ENCODE measurements at regions not wholly inside any gene's neighbourhood (a gene's known extent, or its start where the extent isn't known, plus 50 kb on each side); places are given as distances from the start of the nearest gene placed in this dataset.
A peak's percentile ranks its signal among the peaks of the same experiment; 100 is the strongest.
"Not testable (repeated sequence)": the region's sequence is repeated elsewhere in the genome, so short reads cannot be mapped to it uniquely, and the experiment has no call there.

- no peak for DNase-seq
Observed at GRCh38 chr9:115556432-115556831, 438.5 kb upstream of the TNC start.

- no peak for DNase-seq
Observed at GRCh38 chr9:115575147-115575546, 457.2 kb upstream of the TNC start.

GRCh38 chr9:115585458-115585857 lies 467.5 kb upstream of the TNC start:
- not testable (repeated sequence) for DNase-seq

GRCh38 chr9:115587310-115587709 lies 469.4 kb upstream of the TNC start:
- no peak for DNase-seq

- no peak for DNase-seq
Observed at GRCh38 chr9:115590011-115590410, 472.1 kb upstream of the TNC start.

- DNase-seq, result peak; percentile 35 to 64 (median 46)
Observed at GRCh38 chr9:115591584-115591984, 473.6 kb upstream of the TNC start.

- peak; percentile 11 to 44 (median 22) for DNase-seq
Observed at GRCh38 chr9:115593587-115594091, 475.7 kb upstream of the TNC start.

GRCh38 chr9:115594557-115594956 lies 476.6 kb upstream of the TNC start:
- DNase-seq, result no peak

- DNase-seq, result no peak
Observed at GRCh38 chr9:115596021-115596745, 478.2 kb upstream of the TNC start.

GRCh38 chr9:115596746-115597080 lies 478.8 kb upstream of the TNC start:
- no peak for DNase-seq

GRCh38 chr9:115597330-115597895 lies 479.5 kb upstream of the TNC start:
- no peak for DNase-seq

GRCh38 chr9:115598751-115599150 lies 480.8 kb upstream of the TNC start:
- DNase-seq, result no peak

GRCh38 chr9:115599898-115600297 lies 481.9 kb upstream of the TNC start:
- no peak for DNase-seq

GRCh38 chr9:115601434-115601833 lies 483.5 kb upstream of the TNC start:
- DNase-seq, result no peak

GRCh38 chr9:115604831-115605483 lies 487.0 kb upstream of the TNC start:
- DNase-seq, result no peak

- no peak for DNase-seq
Observed at GRCh38 chr9:115606838-115607237, 488.9 kb upstream of the TNC start.

GRCh38 chr9:115614326-115614999 lies 496.5 kb upstream of the TNC start:
- no peak for DNase-seq

GRCh38 chr9:115615000-115615401 lies 497.0 kb upstream of the TNC start:
- no peak for DNase-seq

- no peak for DNase-seq
Observed at GRCh38 chr9:115615821-115616665, 498.1 kb upstream of the TNC start.

GRCh38 chr9:115616666-115617239 lies 498.8 kb upstream of the TNC start:
- DNase-seq, result no peak

- DNase-seq, result no peak
Observed at GRCh38 chr9:115625251-115625650, 507.3 kb upstream of the TNC start.

GRCh38 chr9:115625954-115626353 lies 508.0 kb upstream of the TNC start:
- DNase-seq, result no peak
